ENCODE measurements at regions not wholly inside any gene's neighbourhood (a gene's known extent, or its start where the extent isn't known, plus 50 kb on each side); places are given as distances from the start of the nearest gene placed in this dataset.
"Not testable (repeated sequence)": the region's sequence is repeated elsewhere in the genome, so short reads cannot be mapped to it uniquely, and the experiment has no call there.

- H3K36me3 ChIP-seq, H3K9me3 ChIP-seq, H3K27me3 ChIP-seq, H3K27ac ChIP-seq, DNase-seq, H3K4me3 ChIP-seq, H3K4me1 ChIP-seq: not testable (repeated sequence)
- 88 to 93% methylated on average over 3 to 21 of the region's 21 CpGs for WGBS, 2 donors (ENCODE audit: low coverage in 1 of 2)
- intact Hi-C loops (cut with DNase I; ENCODE audit: low total_unique reads), result loop anchor here (2.0 kb wide), 1 partner anchor 146 kb away; no protein-coding TSS in a partner anchor
- in situ Hi-C loops (cut with MboI; ENCODE audit: low pct_ligation_motif_present in 1 of 4, low pct_unique_long_range_greater_than_20kb in 1 of 4, low sequenced_read_pairs in 3 of 4), result loop anchor here in 1 of 4 donors (25.0 kb wide), 1 partner anchor 241 kb away; no protein-coding TSS in a partner anchor
Observed at GRCh38 chr18:7178568-7178967, 52.3 kb upstream of the LRRC30 start.

GRCh38 chr18:7177116-7177744, 53.7 kb upstream of the LRRC30 start:
- H3K4me1 ChIP-seq, result no peaks in the 10 kb centered on the region
- no peak overlapping the region for H3K4me3 ChIP-seq
- intact Hi-C loops (cut with DNase I; ENCODE audit: low total_unique reads) (no loop called here), in situ Hi-C loops (cut with MboI; ENCODE audit: low pct_ligation_motif_present in 1 of 4, low pct_unique_long_range_greater_than_20kb in 1 of 4, low sequenced_read_pairs in 3 of 4) (loop anchor here in 1 of 4 donors (25.0 kb wide), 1 partner anchor 240 kb away; no protein-coding TSS in a partner anchor)
- H3K27ac ChIP-seq, result no peak overlapping the region
- DNase-seq, result no peak
- WGBS, 2 donors (ENCODE audit: low coverage in 1 of 2), result 46% methylated on average over 3 to 4 of the region's 4 CpGs
- H3K27me3 ChIP-seq, result no peaks in the 10 kb centered on the region
- H3K36me3 ChIP-seq, result no peaks in the 10 kb centered on the region
- H3K9me3 ChIP-seq, result no peaks in the 10 kb centered on the region
- TF ChIP-seq EP300 (IDR thresholded peaks at IDR 0.05; ENCODE audit: low read depth) (no peak), CTCF (IDR thresholded peaks at IDR 0.05) (peak; percentile 25 to 57 (median 48)), POLR2A (IDR thresholded peaks at IDR 0.05) (no peak), POLR2AphosphoS5 (IDR thresholded peaks at IDR 0.05) (no peak)

- Histone ChIP-seq H3K27me3 (no peaks in the 10 kb centered on the region), H3K9me3 (no peaks in the 10 kb centered on the region), H3K27ac (no peak overlapping the region), H3K4me3 (no peak overlapping the region), H3K4me1 (no peaks in the 10 kb centered on the region), H3K36me3 (no peaks in the 10 kb centered on the region)
- DNase-seq, result no peak
- WGBS, 2 donors (ENCODE audit: low coverage in 1 of 2), result 81% methylated on average over 14 of the region's 14 CpGs; no CpG with 5 or more reads in 1 of the 2 donors
- in situ Hi-C loops (cut with MboI; ENCODE audit: low pct_ligation_motif_present in 1 of 4, low pct_unique_long_range_greater_than_20kb in 1 of 4, low sequenced_read_pairs in 3 of 4) (loop anchor here in 2 of 4 donors (25.0 kb wide), 2 partner anchors 237 to 262 kb away; no protein-coding TSS in a partner anchor), intact Hi-C loops (cut with DNase I; ENCODE audit: low total_unique reads) (no loop called here)
- no peak for TF ChIP-seq POLR2A (IDR thresholded peaks at IDR 0.05)
- no peak for TF ChIP-seq CTCF (IDR thresholded peaks at IDR 0.05)
- no peak for TF ChIP-seq EP300 (IDR thresholded peaks at IDR 0.05; ENCODE audit: low read depth)
- TF ChIP-seq POLR2AphosphoS5 (IDR thresholded peaks at IDR 0.05), result no peak
Observed at GRCh38 chr18:7174344-7175095, 56.4 kb upstream of the LRRC30 start.

GRCh38 chr18:7173216-7173615, 55.6 kb upstream of the LAMA1 start:
- Histone ChIP-seq H3K4me3 (no peak overlapping the region), H3K9me3 (no peaks in the 10 kb centered on the region), H3K4me1 (no peaks in the 10 kb centered on the region), H3K36me3 (no peaks in the 10 kb centered on the region), H3K27ac (no peak overlapping the region), H3K27me3 (no peaks in the 10 kb centered on the region)
- whole genome bisulfite sequencing, 2 donors (ENCODE audit: low coverage in 1 of 2), result 83 to 92% methylated on average over 5 to 12 of the region's 15 CpGs
- no peak for TF ChIP-seq CTCF (IDR thresholded peaks at IDR 0.05)
- no peak for TF ChIP-seq POLR2A (IDR thresholded peaks at IDR 0.05)
- no peak for TF ChIP-seq POLR2AphosphoS5 (IDR thresholded peaks at IDR 0.05)
- no peak for TF ChIP-seq EP300 (IDR thresholded peaks at IDR 0.05; ENCODE audit: low read depth)
- in situ Hi-C loops (cut with MboI; ENCODE audit: low pct_ligation_motif_present in 1 of 4, low pct_unique_long_range_greater_than_20kb in 1 of 4, low sequenced_read_pairs in 3 of 4), result loop anchor here in 1 of 4 donors (25.0 kb wide), 1 partner anchor 261 kb away; no protein-coding TSS in a partner anchor
- no peak for DNase-seq
- intact Hi-C loops (cut with DNase I; ENCODE audit: low total_unique reads), result no loop called here
